Glutamatergic neuron (in vitro differentiated cells): ENCODE measurements at regions not wholly inside any gene's neighbourhood (a gene's known extent, or its start where the extent isn't known, plus 50 kb on each side); places are given as distances from the start of the nearest gene placed in this dataset.

Experiments used
- DNase-seq: peaks from one replicate; pipeline ENCODE4 v3.0.0; 2022
- H3K27ac Mint-ChIP-seq: one replicate; pipeline ENCODE4 v1.8.0; 2020; ENCODE audit warnings: mild to moderate bottlenecking, mixed read lengths, inconsistent platforms; ENCODE audit not compliant: unreplicated experiment
- H3K27me3 Mint-ChIP-seq: one replicate; pipeline ENCODE4 v1.8.0; 2020; ENCODE audit warnings: mild to moderate bottlenecking, moderate library complexity, mixed read lengths, inconsistent platforms; ENCODE audit not compliant: unreplicated experiment
- H3K36me3 Mint-ChIP-seq: one replicate; pipeline ENCODE4 v1.8.0; 2020; ENCODE audit warnings: mild to moderate bottlenecking, mixed read lengths, inconsistent platforms; ENCODE audit not compliant: unreplicated experiment
- H3K4me1 Mint-ChIP-seq: one replicate; pipeline ENCODE4 v1.8.0; 2020; ENCODE audit warnings: mild to moderate bottlenecking, low read depth, mixed read lengths, inconsistent platforms; ENCODE audit not compliant: unreplicated experiment
- H3K4me3 Mint-ChIP-seq: one replicate; pipeline ENCODE4 v1.8.0; 2020; ENCODE audit warnings: mild to moderate bottlenecking, mixed read lengths, inconsistent platforms; ENCODE audit not compliant: unreplicated experiment
- H3K9me3 Mint-ChIP-seq: one replicate; pipeline ENCODE4 v1.8.0; 2020; ENCODE audit warnings: mild to moderate bottlenecking, moderate library complexity, mixed read lengths, inconsistent platforms; ENCODE audit not compliant: unreplicated experiment
- CTCF ChIP-seq: fragments of 200-600 bp; sonication (generic); IDR thresholded peaks from one replicate; pipeline ENCODE4 v1.5.0; 2021; ENCODE audit not compliant: partially characterized antibody, unreplicated experiment

DNA sequence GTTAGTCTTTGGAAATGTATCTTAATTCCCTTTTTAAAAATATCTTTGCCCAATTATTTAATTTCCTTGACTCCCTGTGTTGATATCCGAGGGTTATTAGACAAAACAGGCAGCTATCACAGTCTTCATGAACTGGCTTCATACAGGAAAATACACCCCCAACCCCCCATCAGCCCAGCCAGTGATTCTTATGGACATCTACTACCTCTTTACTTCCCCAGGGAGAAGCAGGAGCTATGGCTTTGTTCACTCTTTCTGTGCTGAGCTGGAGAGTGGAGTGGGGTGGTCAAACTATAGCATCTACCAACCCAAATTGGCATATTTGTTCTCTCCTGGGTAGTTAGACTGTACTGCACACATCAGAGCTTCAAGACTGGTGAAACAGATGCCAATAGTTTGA is 134.4 kb upstream of the SLC38A2 start:
- peaks cover 16% of the 10 kb centered on the region for H3K36me3 Mint-ChIP-seq
- no peaks in the 10 kb centered on the region for H3K4me1 Mint-ChIP-seq
- H3K4me3 Mint-ChIP-seq, result no peak overlapping the region
- no peak overlapping the region for H3K27ac Mint-ChIP-seq
- no peaks in the 10 kb centered on the region for H3K27me3 Mint-ChIP-seq
- no peak for DNase-seq
- TF ChIP-seq CTCF, result no peak
- H3K9me3 Mint-ChIP-seq, result peaks cover 2% of the 10 kb centered on the region

- Mint-ChIP-seq H3K27ac (no peak overlapping the region), H3K9me3 (peaks cover 2% of the 10 kb centered on the region), H3K4me3 (no peak overlapping the region), H3K4me1 (no peaks in the 10 kb centered on the region), H3K36me3 (peaks cover 16% of the 10 kb centered on the region), H3K27me3 (no peaks in the 10 kb centered on the region)
- no peak for DNase-seq
- no peak for TF ChIP-seq CTCF
Observed at GRCh38 chr12:46506198-46506597, 133.6 kb upstream of the SLC38A2 start.

DNA sequence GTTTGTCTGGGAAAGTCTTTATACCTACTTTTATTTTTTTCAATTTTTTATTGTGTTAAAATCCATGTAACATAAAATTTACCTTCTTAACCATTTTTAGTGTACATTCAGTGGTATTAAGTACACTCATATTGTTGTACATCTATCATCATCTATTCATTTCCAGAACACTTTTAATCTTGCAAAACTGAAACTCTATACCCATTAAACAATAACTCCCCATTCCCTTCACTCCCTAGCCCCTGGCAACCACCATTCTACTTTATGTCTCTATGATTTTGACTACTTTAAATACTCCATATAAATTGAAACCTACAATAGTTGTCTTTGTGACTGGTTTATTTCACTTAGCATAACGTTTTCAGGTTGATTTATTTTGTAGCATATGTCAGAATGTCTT is 131.9 kb upstream of the SLC38A2 start:
- no peak for TF ChIP-seq CTCF
- Mint-ChIP-seq H3K4me3 (no peak overlapping the region), H3K4me1 (no peaks in the 10 kb centered on the region), H3K27me3 (no peaks in the 10 kb centered on the region), H3K36me3 (peaks cover 16% of the 10 kb centered on the region), H3K9me3 (peaks cover 2% of the 10 kb centered on the region), H3K27ac (no peak overlapping the region)
- DNase-seq, result no peak

- no peaks in the 10 kb centered on the region for H3K4me1 Mint-ChIP-seq
- DNase-seq, result no peak
- no peak overlapping the region for H3K27ac Mint-ChIP-seq
- TF ChIP-seq CTCF, result no peak
- no peaks in the 10 kb centered on the region for H3K27me3 Mint-ChIP-seq
- H3K9me3 Mint-ChIP-seq, result peaks cover 2% of the 10 kb centered on the region
- peaks cover 16% of the 10 kb centered on the region for H3K36me3 Mint-ChIP-seq
- H3K4me3 Mint-ChIP-seq, result no peak overlapping the region
Observed at GRCh38 chr12:46503637-46504175, 131.1 kb upstream of the SLC38A2 start.

GRCh38 chr12:46500673-46501072 is 128.1 kb upstream of the SLC38A2 start:
- no peaks in the 10 kb centered on the region for H3K9me3 Mint-ChIP-seq
- peaks cover 1% of the 10 kb centered on the region for H3K27me3 Mint-ChIP-seq
- H3K4me3 Mint-ChIP-seq, result no peak overlapping the region
- H3K4me1 Mint-ChIP-seq, result no peaks in the 10 kb centered on the region
- no peak for TF ChIP-seq CTCF
- no peak overlapping the region for H3K27ac Mint-ChIP-seq
- peaks cover 4% of the 10 kb centered on the region for H3K36me3 Mint-ChIP-seq
- DNase-seq, result no peak
